ENCODE measurements at regions not wholly inside any gene's neighbourhood (a gene's known extent, or its start where the extent isn't known, plus 50 kb on each side); places are given as distances from the start of the nearest gene placed in this dataset.

DNA sequence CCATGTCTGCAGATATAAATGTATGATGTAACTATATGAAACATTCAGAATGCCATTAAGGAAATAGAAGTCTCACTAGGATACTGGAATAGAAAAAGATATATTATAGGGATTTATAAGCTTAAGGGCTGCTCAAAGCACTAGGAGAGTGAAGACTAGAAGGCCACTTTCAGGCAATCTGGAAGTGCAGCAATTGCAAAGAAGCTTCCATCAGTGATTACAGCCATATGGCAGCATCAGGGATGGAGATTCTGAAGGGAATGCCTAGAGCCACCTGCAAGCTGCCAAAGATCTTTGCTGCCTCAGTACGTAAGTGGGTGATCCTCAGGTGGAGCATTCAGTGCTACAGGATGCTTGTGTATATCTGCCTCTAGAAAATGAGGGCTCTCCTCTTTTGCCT, 796.2 kb upstream of the EPHA7 start:
- DNase-seq (ENCODE audit: low read depth, low spot score) = no peak
- no peak overlapping the region for H3K4me3 ChIP-seq (ENCODE audit: low read depth, low read length)
- in situ Hi-C loops (cut with HindIII; ENCODE audit: low sequenced_read_pairs) = no loop called here
- TF ChIP-seq, protein P1, sequence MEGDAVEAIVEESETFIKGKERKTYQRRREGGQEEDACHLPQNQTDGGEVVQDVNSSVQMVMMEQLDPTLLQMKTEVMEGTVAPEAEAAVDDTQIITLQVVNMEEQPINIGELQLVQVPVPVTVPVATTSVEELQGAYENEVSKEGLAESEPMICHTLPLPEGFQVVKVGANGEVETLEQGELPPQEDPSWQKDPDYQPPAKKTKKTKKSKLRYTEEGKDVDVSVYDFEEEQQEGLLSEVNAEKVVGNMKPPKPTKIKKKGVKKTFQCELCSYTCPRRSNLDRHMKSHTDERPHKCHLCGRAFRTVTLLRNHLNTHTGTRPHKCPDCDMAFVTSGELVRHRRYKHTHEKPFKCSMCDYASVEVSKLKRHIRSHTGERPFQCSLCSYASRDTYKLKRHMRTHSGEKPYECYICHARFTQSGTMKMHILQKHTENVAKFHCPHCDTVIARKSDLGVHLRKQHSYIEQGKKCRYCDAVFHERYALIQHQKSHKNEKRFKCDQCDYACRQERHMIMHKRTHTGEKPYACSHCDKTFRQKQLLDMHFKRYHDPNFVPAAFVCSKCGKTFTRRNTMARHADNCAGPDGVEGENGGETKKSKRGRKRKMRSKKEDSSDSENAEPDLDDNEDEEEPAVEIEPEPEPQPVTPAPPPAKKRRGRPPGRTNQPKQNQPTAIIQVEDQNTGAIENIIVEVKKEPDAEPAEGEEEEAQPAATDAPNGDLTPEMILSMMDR (IDR thresholded peaks at IDR 0.05; ENCODE audit: low read depth, low read length) = no peak

DNA sequence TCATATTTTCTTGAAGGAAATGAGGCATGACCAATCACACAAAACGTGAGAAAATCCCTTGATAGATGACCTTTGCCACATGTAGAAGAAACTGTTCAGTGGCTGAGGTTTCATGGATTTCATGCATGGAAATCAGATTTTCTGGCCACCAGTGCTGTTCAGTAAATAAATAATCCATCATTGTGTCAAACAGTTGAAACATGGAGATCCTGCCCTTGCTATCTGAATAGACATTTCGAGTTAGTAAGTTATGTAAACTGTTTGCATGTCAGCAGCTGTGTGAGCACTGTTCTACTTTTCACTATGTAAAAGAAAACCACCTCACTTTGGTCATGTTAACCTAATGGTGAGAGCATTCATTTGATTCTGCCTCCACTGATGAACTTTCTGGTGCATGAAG, 793.9 kb upstream of the EPHA7 start:
- in situ Hi-C loops (cut with HindIII; ENCODE audit: low sequenced_read_pairs) = no loop called here
- TF ChIP-seq, protein P1 (IDR thresholded peaks at IDR 0.05; ENCODE audit: low read depth, low read length) = no peak
- no peak for DNase-seq (ENCODE audit: low read depth, low spot score)
- no peak overlapping the region for H3K4me3 ChIP-seq (ENCODE audit: low read depth, low read length)

DNA sequence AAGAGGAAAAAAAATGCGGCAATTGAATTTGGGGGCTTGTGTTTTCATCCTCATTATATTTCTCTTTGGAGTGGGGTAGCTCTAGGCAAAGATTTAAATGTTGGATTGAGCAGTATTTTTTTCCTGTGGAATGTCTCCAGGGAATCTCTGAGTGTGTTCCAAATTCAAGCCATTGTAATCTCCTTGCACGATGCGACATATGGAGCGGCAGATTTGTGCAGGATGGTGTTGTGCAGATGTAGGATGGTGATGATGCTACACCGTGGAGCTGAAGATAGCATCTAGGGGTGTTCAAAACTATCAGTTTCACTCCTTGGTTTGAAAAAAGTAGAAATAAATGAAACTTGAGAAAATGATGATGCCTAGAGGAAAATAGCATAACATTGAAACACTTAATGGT, 777.5 kb upstream of the EPHA7 start:
- in situ Hi-C loops (cut with HindIII; ENCODE audit: low sequenced_read_pairs) = no loop called here
- H3K4me3 ChIP-seq (ENCODE audit: low read depth, low read length) = no peak overlapping the region
- TF ChIP-seq, protein P1 (IDR thresholded peaks at IDR 0.05; ENCODE audit: low read depth, low read length) = no peak
- no peak for DNase-seq (ENCODE audit: low read depth, low spot score)

DNA sequence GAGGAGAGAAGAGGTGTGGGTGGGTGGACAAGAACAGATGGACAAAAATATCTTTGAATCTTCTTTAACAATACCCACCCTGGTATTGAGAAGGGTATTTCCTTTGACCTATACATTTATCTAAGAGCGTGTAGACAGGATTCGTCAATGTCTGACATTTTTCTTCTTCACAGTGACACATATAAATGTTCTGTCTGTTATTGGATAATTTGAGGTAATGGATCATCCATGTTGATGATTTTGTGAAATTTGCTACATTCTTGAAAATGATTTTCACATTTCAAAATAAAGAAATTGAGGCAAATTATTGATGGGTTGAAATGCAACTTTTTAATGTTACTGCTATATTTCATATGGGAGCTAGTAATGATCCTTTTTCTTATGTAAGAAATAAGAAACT, 770.7 kb upstream of the EPHA7 start:
- in situ Hi-C loops (cut with HindIII; ENCODE audit: low sequenced_read_pairs) = no loop called here
- no peak for DNase-seq (ENCODE audit: low read depth, low spot score)
- H3K4me3 ChIP-seq (ENCODE audit: low read depth, low read length) = no peak overlapping the region
- TF ChIP-seq, protein P1 (IDR thresholded peaks at IDR 0.05; ENCODE audit: low read depth, low read length) = no peak

DNA sequence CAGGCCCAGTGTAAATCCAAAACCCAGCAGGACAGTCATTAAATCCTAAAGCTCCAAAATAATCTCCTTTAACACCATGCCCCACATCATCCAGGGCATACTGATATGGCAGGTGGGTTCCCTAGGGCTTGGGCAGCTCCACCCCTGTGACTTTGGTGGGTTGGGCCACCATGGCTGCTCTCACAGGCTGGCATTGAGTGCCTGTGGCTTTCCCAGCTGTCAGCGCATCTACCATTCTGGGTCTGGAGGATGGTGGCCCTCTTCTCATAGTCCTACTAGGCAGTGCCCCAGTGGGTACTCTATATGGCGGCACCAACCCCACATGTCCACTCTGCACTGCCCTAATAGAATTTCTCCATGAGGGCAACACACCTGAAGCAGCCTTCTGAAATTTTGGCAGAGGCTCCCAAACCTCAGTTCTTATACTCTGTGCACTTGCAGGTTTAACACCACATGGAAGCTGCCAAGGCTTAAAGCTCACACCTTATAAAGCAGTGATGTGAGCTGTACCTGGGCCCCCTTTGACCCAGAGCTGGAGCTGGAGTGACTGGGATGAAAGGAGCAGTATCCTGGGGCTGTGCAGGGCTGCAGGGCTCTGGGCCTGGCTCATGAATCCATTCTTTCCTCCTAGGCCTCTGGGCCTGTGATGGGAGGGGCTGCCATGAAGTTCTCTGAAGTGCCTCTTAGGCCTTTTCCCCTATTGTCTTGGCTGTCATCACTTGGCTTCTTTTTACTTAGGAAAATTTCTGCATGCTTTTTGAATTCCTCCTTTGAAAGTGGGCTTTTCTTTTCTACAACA, 765.5 kb upstream of the EPHA7 start:
- TF ChIP-seq, protein P1 (IDR thresholded peaks at IDR 0.05; ENCODE audit: low read depth, low read length) = no peak
- no peak overlapping the region for H3K4me3 ChIP-seq (ENCODE audit: low read depth, low read length)
- no peak for DNase-seq (ENCODE audit: low read depth, low spot score)
- in situ Hi-C loops (cut with HindIII; ENCODE audit: low sequenced_read_pairs) = no loop called here

DNA sequence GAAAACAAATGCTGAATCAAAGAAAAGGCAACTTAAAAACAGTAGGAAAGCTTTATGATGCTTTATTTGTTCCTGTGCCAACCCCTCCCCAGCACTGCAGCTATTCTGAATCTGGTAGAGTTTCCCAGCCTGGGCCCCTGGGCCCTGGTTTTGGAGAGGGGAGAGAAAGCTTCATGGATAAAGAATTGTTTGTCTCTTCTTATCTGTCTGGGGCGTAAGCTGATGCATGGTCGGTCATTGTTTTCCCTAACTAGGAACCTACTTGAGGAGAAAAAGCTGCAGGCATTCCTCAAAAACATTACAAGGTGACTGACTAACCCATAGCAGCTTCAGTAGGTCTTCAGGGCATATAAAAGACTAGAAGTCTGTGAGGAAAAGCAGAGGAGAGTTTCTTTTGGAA, 758.1 kb upstream of the EPHA7 start:
- in situ Hi-C loops (cut with HindIII; ENCODE audit: low sequenced_read_pairs) = no loop called here
- no peak for DNase-seq (ENCODE audit: low read depth, low spot score)
- no peak overlapping the region for H3K4me3 ChIP-seq (ENCODE audit: low read depth, low read length)
- TF ChIP-seq, protein P1 (IDR thresholded peaks at IDR 0.05; ENCODE audit: low read depth, low read length) = no peak

Data from astrocyte of the spinal cord (primary cell).